SK-N-DZ (cell line): ENCODE measurements at regions not wholly inside any gene's neighbourhood (a gene's known extent, or its start where the extent isn't known, plus 50 kb on each side); places are given as distances from the start of the nearest gene placed in this dataset.

Experiments used
- DNase-seq: peaks from one replicate; pipeline ENCODE4 v3.0.0-alpha.2; 2015; ENCODE audit warnings: low spot score

DNA sequence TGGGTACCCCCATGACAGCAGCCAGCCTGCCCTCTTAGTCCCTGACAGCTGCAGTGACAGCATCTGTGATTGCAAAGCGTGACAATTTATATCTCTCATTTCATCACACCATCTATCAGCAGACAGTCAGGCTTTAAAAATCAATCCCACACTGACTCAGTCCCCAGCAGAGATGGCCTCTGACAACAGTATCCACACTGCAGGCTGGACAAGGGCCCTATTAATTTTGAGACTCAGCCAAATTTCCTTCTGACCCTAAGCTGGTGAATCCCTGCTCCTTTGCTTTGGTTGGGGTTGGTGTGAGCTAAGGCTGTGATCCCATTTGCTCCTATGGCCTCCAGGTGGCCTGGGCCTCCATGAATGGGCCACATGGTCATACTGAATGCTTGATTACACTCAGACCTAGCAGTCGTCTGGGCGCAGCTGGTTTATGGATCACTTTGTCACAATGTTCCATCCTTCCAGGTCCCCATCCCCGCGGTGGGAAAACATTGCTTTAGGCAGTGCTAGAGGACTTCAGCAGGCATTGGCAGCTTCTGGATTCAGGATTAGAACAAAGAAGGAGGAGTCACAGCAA lies 68.2 kb upstream of the B3GAT1 start:
- no peak for DNase-seq

DNA sequence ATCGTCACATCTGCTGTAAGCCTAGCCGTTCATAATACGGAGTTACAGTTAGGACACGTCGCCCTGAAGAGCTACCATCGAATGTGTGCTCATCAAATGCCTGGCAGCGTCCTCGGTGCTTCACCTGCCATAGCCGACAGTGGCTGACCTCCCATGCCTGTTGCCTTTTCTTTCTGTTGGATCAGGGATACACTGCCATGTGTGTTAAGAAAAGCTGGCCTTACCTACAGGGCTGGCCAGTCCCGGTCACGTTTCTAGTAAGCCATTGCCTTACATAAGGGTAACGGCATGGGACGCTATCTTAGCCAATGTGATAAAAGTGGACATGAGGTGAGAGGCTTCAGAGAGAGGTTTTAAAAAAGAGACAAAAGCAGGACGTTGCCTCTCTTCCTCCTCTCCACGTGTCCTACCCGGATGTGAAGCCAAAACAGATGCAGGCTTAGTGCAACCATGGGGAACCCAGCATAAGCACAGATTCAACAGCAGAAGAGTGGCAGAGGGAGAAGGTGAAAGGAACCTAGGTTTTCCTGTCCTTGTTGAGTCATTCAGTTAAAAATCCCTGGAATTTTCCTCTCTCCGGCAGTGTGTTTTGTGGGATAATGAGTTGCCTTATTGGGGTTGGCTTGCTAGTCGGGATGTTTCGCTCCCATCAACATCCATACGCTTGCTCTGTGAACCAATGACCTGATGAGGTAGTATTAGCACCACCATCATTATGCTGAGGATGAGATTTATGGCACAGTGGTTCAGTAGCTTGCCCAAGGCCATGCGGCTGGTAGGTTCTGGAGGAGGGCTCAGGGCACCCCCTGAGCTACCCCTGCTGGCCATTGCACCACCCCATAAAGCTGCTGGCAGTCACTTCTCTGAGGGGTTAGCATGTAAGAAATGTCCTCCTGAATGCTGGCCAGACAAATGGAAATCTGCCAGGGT lies 67.4 kb upstream of the B3GAT1 start:
- no peak for DNase-seq

DNA sequence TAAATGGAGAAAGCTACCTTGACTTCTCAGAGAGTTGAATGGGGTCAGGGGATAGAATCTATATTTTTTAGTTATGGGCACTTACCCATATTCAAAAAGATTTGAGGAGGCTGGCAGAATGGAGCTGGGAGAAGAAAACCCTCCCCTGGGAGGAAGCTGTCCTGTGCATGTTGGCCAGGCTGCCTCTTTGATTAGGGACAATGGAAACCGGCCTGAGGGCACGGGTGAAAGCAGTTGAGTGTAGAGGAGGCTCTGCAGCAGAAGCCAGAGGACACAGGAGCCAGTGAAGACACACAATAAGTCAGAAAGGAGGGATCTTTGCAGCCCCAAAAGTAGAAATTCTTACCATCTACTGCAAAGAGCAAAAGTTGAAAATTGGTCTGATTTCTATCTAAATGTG lies 66.6 kb upstream of the B3GAT1 start:
- DNase-seq: no peak

DNA sequence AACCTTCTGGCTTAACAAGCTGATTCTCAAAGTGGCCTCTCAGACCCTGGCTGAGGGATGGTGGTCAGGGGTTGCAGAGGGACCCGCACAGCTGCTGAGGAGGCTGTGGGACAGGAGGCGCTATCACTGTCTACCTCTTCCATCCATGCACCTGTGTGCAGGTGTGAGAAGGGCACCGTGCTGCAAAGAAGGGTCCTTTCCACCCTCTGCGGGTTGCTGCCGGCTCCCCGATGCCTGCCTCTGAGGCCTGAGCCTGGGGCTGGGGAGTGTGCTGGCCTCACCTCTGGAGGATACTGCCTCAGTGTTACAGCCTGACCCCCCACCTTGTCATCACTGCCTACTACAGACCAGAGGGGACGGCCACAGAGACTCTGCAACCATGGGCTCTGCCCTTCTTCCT lies 66.1 kb upstream of the B3GAT1 start:
- DNase-seq: no peak

DNA sequence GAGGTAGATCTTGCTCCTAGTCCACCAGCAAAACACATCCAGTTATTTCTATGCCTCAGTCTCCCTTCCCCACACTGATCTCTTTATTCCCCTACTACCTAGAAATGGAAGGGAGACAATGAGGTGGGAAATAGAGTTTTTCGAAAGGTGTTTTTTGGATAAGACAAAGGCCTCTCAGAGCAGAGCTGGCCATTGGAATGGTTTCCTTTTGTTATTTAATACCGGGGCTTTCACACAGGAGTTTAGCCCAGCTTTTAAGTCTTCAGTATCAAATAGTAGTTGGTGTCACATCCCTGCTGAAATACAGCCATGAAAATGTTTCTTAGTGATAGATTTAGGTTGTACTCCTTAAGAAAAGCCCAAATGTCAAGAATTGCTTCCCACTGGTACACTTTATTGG lies 65.4 kb upstream of the B3GAT1 start:
- DNase-seq: no peak

DNA sequence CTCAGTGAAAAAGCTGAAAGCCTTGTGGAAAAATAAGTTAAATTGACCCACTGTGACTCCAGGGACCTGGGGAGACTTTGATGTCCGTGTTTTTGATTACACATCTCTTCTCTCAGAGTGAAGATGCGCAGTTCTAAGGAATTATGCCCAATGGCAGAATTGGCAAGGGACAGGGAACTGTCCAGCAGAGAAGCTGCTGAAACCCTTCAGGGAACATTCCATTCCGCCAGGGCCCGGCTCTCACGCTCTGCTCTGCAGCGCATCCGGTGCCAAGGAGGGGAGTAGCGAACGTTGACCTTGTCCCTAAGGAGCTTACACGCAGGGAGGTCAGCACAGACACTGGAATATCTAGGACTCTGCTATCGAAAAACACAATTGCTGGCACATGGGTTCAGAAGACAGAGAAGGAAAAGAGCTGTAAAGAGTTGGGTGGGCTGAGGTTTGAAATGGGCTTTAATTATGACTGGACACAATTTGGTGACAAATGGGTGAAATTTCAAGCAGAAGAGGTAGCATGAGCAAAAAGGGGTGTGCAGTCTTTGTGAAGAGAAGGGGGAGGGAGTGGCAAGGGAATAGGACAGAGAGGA lies 64.5 kb upstream of the B3GAT1 start:
- no peak for DNase-seq

DNA sequence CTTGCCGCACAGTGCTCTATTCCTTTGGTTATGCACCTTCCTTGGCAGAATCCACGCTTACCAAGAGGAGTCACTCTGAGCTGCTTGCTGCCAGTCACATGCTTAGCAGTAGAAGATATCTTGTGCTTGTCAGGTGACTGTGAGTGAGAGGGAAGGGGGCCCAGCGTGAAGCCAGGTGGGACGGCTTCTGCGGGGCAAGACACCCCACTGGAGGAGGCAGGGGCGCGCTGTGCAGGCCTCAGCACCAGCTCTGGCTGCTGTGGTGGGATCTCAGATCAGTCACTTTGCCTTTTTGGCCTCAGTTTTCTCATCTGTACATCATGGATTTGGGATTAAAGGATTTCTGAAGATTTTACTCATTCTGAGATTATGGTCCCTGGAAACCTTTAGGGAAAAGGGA lies 63.9 kb upstream of the B3GAT1 start:
- no peak for DNase-seq

DNA sequence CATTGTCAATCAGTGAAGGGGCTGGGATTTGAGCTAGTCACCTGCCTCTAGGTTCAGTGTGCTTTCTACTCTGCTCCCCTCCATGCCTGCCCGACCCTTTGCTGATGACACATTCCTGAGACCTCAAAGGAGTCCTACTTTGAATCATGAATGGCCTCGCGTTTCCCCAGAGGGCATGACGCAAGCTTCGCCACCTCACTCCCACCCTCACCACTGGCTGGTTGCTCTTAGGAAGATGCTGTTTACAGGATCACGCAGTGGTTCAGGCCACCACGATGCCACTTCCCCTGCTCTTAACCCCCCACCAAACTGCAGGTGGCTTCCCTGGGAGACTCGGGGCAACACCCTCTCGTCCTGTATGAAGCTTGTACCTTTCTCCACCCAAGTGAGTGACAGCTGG lies 62.9 kb upstream of the B3GAT1 start:
- DNase-seq: no peak

DNA sequence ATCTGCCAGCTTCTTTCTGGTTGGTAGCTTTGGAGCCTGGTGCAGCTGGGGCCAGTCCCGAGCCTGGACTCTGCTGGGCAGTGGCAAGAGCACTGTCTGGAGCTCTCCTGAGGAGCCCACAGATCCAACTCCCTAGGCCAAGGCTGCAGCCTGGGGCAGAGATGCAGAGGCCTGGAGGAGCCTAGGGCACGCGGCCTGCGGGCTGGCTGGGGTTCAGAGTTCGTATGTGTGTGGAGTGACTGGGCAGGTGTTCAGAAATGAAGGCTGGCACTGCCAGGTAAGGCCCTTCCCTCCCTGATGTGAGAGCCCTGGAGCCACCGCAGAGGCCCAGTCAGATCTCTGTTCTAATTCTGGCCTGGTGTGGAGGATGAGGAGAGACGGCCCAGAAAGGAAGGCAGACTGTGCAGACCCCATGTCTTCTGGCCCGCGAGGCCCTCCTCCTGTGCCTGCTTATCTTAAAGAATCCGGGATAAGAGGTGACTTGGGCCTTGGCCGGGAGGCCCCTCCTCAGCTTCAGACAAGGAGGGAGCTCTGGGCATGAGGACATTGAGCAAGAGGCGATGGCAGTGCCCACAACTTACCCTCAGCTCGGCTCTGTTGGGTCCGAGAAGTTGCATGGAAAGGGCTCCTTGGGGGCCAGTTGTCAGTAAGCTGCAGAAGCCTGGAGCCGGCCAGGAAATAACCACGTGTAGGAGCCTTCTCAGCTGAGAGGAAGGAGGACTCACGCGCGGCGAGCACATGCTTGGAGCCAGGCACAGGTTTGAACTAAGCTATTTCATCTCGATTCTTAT lies 62.2 kb upstream of the B3GAT1 start:
- DNase-seq: no peak

DNA sequence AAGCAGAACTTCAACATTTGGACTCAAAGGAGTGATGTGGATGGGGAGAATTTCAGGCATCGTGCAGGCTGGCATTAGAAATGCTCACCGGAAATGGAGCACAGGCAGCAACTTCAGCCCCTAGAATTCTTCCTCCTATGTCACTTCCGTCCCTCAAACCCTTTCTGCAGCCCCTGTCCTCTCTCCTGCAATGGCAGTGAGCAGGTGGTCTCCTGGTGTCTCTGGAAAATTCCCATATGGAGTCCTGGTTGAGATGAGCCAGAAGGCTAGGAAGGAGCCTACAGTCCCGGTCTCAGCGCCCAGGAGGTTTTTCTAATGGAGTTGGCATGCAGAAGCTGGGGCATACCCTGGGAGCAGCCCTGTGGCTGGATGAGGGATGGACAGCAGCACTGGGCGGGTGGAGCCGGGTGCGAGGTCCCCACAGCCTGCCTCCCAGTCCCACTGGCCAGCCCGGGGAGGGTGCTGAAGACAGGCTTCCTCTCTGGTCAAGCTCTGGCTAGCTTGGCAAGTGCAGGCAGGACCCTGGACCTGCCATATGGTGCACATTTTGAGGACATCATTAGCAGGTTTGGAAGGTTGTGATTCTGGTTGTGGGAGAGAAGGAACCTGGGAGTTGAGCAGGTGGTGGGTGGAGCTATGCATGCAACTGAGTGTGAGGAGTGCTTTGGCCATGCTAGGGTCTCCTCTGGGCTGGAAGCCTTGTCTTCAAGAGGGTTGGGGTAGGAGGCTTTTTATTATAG lies 59.8 kb upstream of the B3GAT1 start:
- no peak for DNase-seq

DNA sequence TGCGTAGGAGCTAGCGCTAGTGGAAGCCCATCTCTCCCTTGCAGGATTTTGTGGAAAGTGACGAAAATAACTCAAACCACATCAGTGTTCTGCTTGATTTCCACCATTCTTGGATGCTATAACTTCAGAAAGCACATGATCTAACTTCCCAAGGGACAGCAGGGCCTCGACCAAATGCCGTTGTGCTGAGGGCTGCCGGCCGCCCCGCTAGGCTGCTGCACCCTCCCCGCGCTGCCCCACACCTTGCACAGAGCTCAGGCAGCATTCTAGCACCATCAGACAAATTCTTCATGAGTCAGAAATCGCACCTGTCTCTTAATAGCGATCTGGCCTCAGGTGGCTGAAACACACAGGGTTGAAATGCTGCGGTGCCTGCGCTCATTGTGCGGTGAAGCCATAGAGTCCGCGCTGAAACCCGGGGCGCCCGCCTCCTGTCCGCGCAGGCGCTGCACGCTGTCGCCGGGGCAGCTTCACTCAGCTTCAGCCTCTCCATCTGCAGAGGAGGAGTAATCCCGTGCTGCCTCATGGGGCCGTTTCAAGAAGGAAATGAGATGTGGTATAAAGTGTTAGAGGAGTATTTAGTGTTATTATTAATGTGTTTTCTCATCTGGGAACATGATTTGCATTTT lies 59.2 kb upstream of the B3GAT1 start:
- DNase-seq: peak; percentile 11

DNA sequence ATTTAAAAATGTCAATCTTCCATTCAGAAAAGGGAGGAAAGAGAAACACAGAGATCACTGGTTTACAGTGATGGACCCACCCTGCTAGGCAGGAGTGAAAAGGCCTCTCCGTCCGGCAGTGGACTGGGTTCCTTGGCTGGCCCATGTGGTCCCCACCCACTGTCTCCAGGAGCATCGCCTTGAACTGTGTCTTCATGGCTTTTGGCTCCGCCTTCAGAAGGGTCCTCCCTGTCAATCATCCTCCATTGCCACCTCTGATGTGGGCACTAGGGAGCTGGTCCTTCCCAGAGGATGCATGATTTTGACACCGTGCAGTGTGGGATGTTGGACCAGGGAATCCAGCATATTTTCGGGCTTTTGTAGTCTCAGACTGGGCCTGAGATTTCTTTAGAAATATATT lies 58.2 kb upstream of the B3GAT1 start:
- DNase-seq: no peak

DNA sequence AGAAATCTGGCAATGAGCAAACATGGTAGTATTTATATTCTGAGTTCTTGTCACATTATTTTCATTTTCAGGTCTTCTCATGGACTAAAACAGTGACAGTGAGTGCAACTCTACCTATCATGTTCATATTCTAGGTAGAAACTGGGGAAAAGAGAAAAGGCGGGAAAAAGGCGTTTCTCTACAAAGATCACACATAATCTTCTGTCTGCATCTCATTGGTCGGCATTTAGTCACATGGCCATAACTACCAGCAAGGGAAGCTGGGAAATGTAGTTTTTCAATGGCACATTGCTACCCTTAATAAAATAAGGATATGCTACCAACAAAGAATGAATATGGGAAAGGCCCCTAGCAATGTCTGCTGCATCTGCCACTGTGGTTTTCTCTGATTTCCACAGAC lies 57.6 kb upstream of the B3GAT1 start:
- DNase-seq: no peak

DNA sequence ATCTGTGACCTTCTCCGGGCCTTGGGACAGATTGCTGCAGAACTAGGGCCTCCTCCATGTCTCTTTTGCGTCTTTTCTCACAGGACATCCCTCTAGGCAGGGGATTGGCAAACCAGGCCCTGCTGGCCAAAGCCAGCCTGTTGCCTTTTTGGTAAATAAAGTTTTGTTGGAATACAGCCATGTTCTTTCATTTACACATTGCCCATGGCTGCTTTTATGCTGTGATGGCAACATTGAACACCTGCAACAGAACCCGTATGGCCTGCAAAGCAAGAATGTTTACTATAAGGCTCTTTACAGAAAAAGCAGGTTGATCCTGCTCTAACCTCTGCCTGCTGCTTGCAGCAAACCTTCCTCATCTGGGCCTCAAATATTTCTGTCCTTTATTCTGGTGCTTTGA lies 56.8 kb upstream of the B3GAT1 start:
- no peak for DNase-seq

DNA sequence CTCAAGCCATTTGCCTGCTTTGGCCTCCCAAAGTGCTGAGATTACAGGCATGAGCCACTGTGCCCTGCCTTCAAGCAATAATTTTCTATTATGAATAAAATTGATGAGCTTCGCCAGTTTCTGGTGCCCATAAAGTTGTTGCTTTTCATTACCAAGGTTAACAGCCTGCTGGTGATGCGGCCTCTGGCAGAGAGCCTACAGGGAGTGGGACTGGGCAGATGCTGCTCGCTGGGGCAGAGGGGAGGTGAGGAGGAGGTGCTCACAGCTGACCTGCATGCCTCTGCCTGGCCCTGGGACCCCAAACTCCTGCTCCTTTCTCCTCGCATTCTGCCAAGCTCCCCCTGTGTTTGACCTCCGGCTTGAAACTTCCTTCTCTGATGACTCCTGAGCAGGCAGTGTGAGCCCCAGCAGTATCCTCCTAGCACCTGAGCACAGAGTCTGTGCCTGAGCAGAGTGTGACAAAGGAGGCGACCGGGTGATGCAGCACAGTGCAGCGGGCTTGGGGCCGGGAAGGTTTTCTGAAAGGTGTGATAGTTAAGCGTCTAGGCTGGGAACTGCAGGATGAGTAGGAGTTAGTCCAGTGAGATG lies 56.1 kb upstream of the B3GAT1 start:
- no peak for DNase-seq

DNA sequence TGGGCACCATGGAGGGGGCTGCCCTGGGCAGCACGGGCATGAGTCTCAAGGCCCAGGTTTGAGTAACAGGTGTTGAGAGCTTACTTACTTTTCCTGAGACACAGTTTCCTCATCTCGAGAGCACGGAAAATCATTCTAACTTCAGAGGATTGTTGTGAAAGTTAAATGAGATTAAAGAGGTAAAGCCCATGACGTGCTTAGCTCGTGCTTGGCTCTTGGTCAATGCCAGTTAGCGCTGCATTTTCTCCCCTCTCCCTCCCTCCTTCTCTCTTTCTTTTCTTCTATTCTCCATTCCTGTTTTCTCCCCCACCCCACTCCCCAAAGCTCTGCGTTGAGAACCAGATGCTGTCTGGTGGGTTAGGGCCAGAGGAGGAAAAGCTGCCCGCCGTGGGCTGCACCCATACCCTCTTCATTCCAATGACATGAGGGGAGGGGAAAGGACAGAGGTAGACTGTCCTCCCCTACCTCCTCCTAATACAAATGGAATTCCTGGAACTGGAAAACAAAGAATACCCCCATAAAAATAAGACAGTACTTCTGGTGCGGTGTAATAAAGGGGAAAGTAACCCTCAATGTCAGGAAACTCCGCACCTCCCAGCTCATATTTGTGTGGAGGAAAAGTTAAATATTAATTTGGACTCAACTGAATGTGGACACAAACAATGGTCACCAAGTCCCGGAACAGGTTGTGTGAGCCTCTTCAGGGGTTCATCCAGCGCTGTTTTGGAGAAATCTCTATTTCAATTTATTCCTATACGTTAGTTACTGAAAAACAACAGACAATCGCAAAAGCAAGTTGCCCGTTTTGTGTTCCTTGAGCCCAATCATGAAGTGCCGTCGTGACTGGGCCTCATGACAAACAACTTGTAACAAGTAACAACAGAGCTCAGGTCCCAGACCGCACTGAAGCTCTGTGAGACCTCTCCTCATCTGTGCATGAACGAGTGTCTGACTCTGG lies 54.8 kb upstream of the B3GAT1 start:
- DNase-seq: no peak

DNA sequence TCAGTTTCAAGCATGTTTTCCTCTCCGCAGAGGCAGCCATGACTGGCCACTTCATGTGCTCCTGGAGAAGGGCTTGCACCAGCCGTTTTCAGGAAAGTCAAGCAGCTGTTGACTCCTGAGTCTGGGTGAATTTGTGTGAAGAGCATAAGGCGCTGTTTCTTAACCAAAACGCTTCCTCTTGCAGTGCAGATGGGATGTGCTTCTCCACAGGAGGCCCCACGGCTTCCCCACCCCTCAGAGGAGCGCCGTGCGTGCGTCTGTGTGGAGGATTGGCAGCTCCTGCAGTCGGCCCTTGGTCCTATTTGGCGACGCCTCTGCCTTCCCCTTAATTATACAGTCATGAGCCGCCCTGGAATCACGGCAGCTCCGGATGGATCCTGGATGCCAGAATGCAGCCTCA lies 54.1 kb upstream of the B3GAT1 start:
- no peak for DNase-seq

DNA sequence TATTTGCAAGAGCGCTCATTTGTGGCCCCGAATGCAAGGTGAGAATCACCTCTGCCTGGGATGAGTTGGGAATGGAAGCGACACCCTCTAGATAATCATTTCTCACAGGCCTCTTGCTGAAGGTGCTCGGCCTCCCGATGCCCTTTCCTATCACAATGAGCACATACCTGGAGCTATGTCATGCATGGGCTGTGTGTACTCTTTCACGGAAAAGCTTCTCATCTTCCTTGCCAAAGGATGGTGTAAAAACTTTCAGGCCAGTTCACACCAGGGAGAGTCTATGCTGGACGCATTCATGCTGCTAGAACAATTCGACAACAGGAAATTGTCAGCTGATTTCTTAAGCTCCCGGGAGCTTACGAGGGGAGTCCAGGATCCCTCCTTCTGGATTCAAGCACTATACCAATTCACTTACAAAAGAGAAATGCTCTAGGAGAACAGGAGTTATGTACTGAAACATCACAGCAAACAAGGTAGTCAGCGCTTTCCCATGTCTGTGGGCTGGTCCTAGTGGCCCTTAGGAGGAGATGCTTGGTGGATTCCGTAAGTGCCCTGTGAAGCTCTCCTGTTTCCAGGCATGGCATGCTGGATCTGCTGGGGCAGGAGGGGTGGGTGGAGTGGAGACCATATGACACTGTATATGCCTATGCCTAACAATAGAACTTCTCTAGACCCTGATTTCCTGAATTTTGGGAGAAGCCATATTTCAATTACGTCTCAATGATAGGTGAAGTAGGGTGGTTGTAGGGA lies 53.1 kb upstream of the B3GAT1 start:
- DNase-seq: no peak

DNA sequence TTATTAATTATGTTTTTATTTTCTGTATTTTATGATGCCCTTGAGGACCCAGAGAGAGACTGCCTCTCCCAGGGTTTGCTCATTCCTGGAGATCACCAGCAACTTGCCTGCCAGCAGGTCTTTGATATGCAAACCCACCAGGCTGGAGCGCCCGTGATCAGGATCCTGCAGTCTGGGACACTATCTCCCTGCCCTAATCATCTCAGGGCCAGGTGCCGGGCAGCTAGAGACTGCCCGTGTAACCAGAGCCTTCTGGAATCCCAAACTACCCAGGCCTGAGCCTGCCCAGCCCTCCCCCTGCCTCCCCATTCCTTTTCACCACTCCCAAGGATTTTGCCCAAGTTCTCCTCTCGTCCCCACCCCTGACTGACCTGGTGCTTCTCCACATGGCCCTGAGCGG lies 52.2 kb upstream of the B3GAT1 start:
- DNase-seq: no peak
